Dermis microvascular lymphatic vessel endothelial cell (primary cell): ENCODE measurements at regions not wholly inside any gene's neighbourhood (a gene's known extent, or its start where the extent isn't known, plus 50 kb on each side); places are given as distances from the start of the nearest gene placed in this dataset.

ENCODE experiments used
- DNase-seq, 2 donors: peaks; one replicate each; pipeline versions ENCODE4 v3.0.0 to v3.0.0-alpha.2; 2010; ENCODE audit warnings: low read depth in 2 of 2

- no peak for DNase-seq
Observed at GRCh38 chr13:67299072-67299635, 69.0 kb upstream of the PCDH9 start.

GRCh38 chr13:67298297-67298696 lies 68.2 kb upstream of the PCDH9 start:
- no peak for DNase-seq

- DNase-seq, result no peak
Observed at GRCh38 chr13:67296511-67296910, 66.4 kb upstream of the PCDH9 start.

- DNase-seq, result no peak
Observed at GRCh38 chr13:67292886-67293285, 62.8 kb upstream of the PCDH9 start.

GRCh38 chr13:67285611-67286010 lies 55.5 kb upstream of the PCDH9 start:
- no peak for DNase-seq

- no peak for DNase-seq
Observed at GRCh38 chr13:67283637-67284036, 53.5 kb upstream of the PCDH9 start.

GRCh38 chr13:67281466-67281865 lies 51.3 kb upstream of the PCDH9 start:
- DNase-seq, result no peak
